Stimulated activated memory B cell treated with anti-CD40 and anti-IgM and Interleukin-4, amounts not matched to agents 10 μg/mL and 1 μg/mL and 100 μg/mL, for 72 hours (primary cell): ENCODE measurements at regions not wholly inside any gene's neighbourhood (a gene's known extent, or its start where the extent isn't known, plus 50 kb on each side); places are given as distances from the start of the nearest gene placed in this dataset.

Experiments
- ATAC-seq: fragments of 150-1000 bp; cut with Tn5 transposase; 2 replicates; pipeline ENCODE4 v1.10.0; 2021
- H3K27ac Mint-ChIP-seq: one replicate; pipeline ENCODE4 v1.8.0; 2022; ENCODE audit warnings: mild to moderate bottlenecking, mixed read lengths
- H3K27me3 Mint-ChIP-seq: one replicate; pipeline ENCODE4 v1.8.0; 2022; ENCODE audit warnings: mixed read lengths
- H3K36me3 Mint-ChIP-seq: one replicate; pipeline ENCODE4 v1.8.0; 2022; ENCODE audit warnings: mixed read lengths
- H3K4me1 Mint-ChIP-seq: one replicate; pipeline ENCODE4 v1.8.0; 2022; ENCODE audit warnings: mixed read lengths
- H3K4me3 Mint-ChIP-seq: one replicate; pipeline ENCODE4 v1.8.0; 2022; ENCODE audit warnings: mild to moderate bottlenecking, moderate library complexity, mixed read lengths
- H3K9me3 Mint-ChIP-seq: one replicate; pipeline ENCODE4 v1.8.0; 2022; ENCODE audit warnings: mixed read lengths

DNA sequence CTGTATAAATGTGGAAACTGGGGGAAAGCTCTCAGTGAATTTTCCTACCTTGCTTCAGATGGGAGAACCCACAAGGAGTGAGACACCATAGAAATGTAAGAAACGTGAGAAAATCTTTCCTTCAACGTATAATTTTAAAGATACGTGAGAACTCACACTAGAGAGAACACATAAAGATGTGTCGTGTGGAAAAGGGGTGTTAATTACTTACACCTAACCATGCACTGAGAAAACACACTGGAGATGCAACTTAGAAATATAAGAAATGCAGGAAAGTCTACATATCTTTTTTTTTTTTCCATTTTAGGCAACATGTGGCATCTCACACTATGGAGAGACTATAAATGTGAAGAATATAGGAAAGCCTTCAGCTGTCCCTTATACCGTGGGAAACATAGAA, 352.9 kb upstream of the NETO1 start:
- no peak for ATAC-seq
- Mint-ChIP-seq H3K27me3 (no peaks in the 10 kb centered on the region), H3K27ac (no peak overlapping the region), H3K36me3 (no peaks in the 10 kb centered on the region), H3K9me3 (peaks cover 12% of the 10 kb centered on the region), H3K4me3 (no peak overlapping the region), H3K4me1 (no peaks in the 10 kb centered on the region)

DNA sequence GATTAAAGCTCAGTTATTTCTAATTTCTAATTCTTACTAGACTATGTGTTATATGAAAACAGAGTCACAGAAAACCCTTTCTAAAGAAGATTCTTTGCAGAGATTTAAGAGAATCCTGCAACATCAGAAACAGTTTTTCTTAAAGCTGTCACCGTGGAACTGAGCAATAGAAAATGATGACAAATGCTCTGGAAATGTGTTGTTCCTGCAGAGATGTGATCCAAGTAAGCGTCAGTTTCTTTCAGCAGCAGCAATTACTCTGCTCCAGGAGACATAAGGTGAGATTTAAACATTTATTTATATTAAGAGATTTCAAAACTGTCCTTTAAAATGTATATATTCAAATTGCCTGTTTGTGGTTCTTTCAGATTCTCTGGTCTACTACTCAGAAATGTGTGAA, 350.5 kb upstream of the NETO1 start:
- Mint-ChIP-seq H3K9me3 (peaks cover 12% of the 10 kb centered on the region), H3K36me3 (no peaks in the 10 kb centered on the region), H3K4me1 (no peaks in the 10 kb centered on the region), H3K27ac (no peak overlapping the region), H3K4me3 (no peak overlapping the region), H3K27me3 (no peaks in the 10 kb centered on the region)
- ATAC-seq: no peak

DNA sequence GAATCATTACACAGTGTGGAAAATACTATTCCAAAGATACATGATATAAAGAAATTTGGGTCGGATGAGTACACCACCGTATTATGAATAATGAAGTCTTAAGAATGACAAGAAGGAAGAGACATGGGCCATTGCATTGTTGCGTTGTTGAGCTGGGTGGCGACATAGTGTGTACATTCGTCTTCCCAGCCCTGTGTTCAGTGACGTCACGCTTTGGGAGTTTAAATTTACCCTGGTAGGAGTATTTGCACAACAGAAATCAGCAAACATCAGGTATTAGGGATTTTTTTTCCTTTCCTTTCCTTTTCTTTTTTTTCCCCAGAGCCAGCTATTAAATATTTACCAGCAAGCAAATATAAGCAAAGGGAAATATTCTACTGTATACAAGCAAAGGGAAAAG, 347.2 kb upstream of the NETO1 start:
- Mint-ChIP-seq H3K36me3 (no peaks in the 10 kb centered on the region), H3K4me1 (no peaks in the 10 kb centered on the region), H3K27ac (no peak overlapping the region), H3K4me3 (no peak overlapping the region), H3K27me3 (no peaks in the 10 kb centered on the region), H3K9me3 (peaks cover 9% of the 10 kb centered on the region)
- no peak for ATAC-seq

DNA sequence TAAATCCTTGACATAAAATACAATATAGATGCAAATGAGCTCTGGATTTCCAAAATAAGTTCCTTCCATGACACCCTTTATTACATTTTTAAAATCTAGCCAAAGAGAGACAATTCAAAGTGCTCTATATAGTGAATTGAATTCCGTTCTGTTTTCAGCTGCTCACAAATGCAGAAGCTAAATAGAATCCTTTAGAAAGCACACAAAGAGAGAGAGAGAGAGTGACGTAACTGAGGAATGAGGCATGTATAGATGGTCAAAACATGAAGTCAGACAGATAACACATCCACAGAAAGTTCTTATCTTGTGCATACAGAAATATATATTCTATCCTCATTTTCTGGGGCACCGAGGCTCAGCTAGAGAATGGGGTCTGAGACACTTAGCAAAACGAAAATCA, 344.7 kb upstream of the NETO1 start:
- H3K27ac Mint-ChIP-seq: no peak overlapping the region
- no peak overlapping the region for H3K4me3 Mint-ChIP-seq
- no peaks in the 10 kb centered on the region for H3K27me3 Mint-ChIP-seq
- peaks cover 3% of the 10 kb centered on the region for H3K9me3 Mint-ChIP-seq
- ATAC-seq: no peak
- no peaks in the 10 kb centered on the region for H3K4me1 Mint-ChIP-seq
- H3K36me3 Mint-ChIP-seq: no peaks in the 10 kb centered on the region

DNA sequence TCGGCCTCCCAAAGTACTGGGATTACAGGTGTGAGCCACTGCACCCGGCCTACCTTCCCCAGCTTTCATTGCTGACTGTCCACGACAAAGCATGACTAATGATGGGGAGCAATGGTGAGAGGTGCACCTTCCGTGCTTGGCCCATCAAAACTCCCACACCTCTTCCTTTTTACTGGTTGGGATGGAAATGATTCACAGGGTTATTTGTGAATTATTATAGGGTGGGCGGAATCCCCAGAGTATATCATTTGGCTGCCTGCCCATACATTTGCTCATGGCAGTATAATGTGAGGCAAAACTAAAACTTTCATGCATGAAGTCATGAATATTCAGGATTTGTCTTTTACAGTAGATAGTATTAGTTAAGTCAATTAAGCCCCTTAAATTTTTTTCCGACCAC, 334.2 kb upstream of the NETO1 start:
- no peak overlapping the region for H3K27ac Mint-ChIP-seq
- no peaks in the 10 kb centered on the region for H3K36me3 Mint-ChIP-seq
- H3K4me1 Mint-ChIP-seq: no peaks in the 10 kb centered on the region
- H3K9me3 Mint-ChIP-seq: no peaks in the 10 kb centered on the region
- no peak for ATAC-seq
- no peaks in the 10 kb centered on the region for H3K27me3 Mint-ChIP-seq
- no peak overlapping the region for H3K4me3 Mint-ChIP-seq

DNA sequence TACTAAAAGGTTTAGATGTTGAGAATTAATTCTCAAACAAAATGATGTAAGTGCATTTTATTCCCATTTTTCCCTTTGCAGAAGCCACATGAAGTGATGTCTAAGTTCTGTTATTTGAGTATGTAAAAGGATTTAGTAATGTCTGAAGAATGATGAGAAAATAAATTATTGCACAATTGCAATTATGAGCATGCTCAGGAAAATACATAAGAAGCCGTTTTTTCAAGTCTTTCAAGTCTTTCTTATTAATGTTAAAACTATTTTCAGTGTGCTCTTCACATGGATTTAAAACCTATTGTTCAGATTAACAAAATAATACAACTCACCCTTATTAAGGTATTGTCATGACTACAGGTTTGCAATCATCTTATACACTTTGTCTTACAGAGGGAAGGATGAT, 331.4 kb upstream of the NETO1 start:
- H3K4me3 Mint-ChIP-seq: no peak overlapping the region
- no peak for ATAC-seq
- no peaks in the 10 kb centered on the region for H3K4me1 Mint-ChIP-seq
- no peaks in the 10 kb centered on the region for H3K36me3 Mint-ChIP-seq
- H3K9me3 Mint-ChIP-seq: no peaks in the 10 kb centered on the region
- H3K27ac Mint-ChIP-seq: no peak overlapping the region
- no peaks in the 10 kb centered on the region for H3K27me3 Mint-ChIP-seq

DNA sequence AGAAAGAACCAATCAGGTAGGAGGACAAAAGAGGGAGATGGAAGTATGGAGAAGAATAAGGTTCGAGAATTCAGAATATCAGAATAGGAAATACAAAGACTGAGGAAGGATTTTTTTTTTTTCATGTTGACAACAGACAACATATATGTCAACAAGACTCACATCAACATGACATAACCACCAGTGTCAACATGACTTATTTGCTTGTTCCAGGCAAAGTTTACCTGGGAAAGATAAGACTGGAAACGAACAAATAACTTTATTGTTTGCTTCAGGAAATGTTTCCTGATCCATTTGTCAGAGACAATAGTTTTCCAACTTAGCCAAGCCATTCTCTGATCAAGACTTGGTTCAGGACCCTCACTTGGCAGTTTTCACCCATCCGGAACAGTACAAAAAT, 321.9 kb upstream of the NETO1 start:
- Mint-ChIP-seq H3K27ac (no peak overlapping the region), H3K4me3 (no peak overlapping the region), H3K4me1 (no peaks in the 10 kb centered on the region), H3K9me3 (peaks cover 8% of the 10 kb centered on the region), H3K36me3 (no peaks in the 10 kb centered on the region), H3K27me3 (no peaks in the 10 kb centered on the region)
- no peak for ATAC-seq

DNA sequence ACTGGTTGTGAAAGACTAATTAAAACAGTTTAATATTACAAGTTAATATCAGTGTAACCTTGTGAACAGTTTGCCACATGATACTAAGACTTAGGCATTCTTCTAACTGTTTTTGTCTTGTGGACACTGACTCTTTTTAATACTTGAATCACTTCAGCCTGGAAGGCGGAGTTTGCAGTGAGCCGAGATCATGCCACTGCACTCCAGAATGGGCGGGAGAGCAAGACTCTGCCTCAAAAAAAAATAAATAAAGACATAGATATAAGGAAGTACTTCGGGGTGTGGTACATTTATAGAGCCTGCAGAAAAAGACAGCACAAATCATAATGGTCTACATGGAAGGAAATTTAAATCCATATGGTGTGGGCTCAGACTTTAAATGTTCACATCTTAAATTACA, 300.4 kb upstream of the NETO1 start:
- Mint-ChIP-seq H3K9me3 (no peaks in the 10 kb centered on the region), H3K27me3 (no peaks in the 10 kb centered on the region), H3K4me1 (no peaks in the 10 kb centered on the region), H3K27ac (no peak overlapping the region), H3K36me3 (no peaks in the 10 kb centered on the region), H3K4me3 (no peak overlapping the region)
- no peak for ATAC-seq

DNA sequence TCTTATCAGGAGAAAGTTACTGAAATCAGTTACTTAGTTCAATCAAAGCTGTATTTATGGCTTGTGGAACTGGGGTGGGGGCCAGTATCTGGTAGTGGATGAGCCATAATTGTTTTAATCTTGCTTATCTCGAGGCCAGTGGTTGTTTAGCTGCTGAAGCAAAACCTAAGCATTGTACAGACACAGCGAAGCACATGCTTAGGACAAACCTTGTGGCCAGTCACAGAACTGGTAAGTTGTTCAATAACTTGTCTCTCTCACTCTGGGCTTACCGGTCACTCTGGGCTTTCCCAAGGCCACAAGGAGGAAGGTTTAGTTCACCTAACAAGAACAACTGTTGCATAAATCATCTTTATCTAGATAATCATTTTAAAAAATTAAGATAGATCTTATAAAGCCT, 296.6 kb upstream of the NETO1 start:
- ATAC-seq: no peak
- Mint-ChIP-seq H3K27ac (no peak overlapping the region), H3K4me1 (no peaks in the 10 kb centered on the region), H3K4me3 (no peak overlapping the region), H3K27me3 (no peaks in the 10 kb centered on the region), H3K36me3 (no peaks in the 10 kb centered on the region), H3K9me3 (no peaks in the 10 kb centered on the region)

DNA sequence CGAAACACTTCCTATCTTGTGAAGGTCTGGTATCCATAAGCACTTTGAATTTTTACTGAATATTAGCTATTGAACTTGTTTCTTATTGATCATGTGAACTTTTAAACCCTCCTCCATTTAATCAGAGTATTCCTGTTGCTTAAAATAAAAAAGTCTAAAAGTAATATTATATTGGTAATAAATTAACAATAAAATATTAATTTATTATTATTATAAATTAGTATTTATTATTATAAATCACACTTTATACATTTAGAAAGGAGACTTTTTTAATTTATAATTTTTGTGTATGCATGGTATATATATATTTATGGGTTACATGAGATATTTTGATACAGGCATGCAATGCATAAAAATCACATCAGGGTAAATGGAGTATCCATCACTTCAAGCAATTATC, 295.4 kb upstream of the NETO1 start:
- no peak for ATAC-seq
- Mint-ChIP-seq H3K4me1 (no peaks in the 10 kb centered on the region), H3K9me3 (no peaks in the 10 kb centered on the region), H3K27ac (no peak overlapping the region), H3K4me3 (no peak overlapping the region), H3K27me3 (no peaks in the 10 kb centered on the region), H3K36me3 (no peaks in the 10 kb centered on the region)

DNA sequence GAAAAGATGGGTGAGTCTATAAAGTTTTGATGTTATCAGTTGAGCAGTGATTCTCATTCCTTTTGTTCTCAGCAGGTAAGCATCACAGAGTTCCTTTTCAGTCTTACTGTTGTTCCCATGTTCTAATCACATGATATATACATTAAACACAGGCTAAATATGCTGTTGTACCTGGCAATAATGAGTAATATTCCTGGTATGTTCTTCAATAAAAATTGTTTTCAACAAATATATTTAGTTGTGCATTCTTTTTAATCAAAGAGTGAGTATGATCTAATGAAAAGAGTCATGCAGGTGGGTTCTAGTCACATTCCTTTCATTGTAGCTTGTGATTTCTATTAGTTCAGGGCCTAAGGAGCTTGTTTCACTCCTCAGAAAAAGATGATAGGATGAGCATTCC, 288.3 kb upstream of the NETO1 start:
- no peaks in the 10 kb centered on the region for H3K36me3 Mint-ChIP-seq
- no peaks in the 10 kb centered on the region for H3K9me3 Mint-ChIP-seq
- H3K27me3 Mint-ChIP-seq: no peaks in the 10 kb centered on the region
- no peak overlapping the region for H3K27ac Mint-ChIP-seq
- H3K4me3 Mint-ChIP-seq: no peak overlapping the region
- ATAC-seq: no peak
- H3K4me1 Mint-ChIP-seq: no peaks in the 10 kb centered on the region

DNA sequence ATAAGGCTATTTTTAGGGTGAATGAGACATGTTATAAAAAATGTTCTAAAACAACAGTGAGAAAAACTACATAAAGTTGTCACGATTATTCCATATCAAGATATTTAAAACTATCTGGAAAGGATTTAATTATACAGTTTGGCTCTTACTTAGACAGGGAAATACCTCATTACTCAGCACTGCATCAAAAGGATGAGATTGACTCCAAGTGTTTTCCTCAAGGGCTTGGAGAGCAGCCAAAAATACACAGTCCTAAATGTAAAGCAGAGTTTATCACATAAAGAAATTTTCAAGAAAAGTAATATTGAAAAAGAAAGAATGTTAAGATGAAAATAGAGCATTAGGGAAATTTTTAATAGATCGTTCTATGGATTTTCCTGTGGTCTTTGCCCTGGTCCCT, 285.5 kb upstream of the NETO1 start:
- Mint-ChIP-seq H3K4me3 (no peak overlapping the region), H3K9me3 (no peaks in the 10 kb centered on the region), H3K27ac (no peak overlapping the region), H3K27me3 (no peaks in the 10 kb centered on the region), H3K4me1 (no peaks in the 10 kb centered on the region), H3K36me3 (no peaks in the 10 kb centered on the region)
- ATAC-seq: no peak

DNA sequence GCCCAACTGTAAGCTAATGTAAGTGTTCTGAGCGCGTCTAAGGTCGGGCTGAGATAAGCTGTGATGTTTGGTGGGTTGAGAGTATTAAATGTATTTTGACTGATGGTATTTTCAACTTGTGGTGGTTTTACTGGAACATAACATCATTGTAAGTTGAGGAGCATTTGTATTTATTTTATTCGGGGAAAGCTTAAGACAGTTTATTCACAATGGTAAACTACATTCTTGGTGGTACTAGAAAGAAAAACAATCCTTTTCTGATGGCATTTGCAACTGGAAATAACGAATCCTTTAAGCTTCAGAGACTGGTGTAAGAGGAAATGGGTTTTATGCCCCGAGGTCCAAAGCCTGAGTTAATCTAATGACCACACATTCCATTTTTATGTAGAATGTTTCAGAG, 283.3 kb upstream of the NETO1 start:
- Mint-ChIP-seq H3K27me3 (no peaks in the 10 kb centered on the region), H3K27ac (no peak overlapping the region), H3K4me1 (no peaks in the 10 kb centered on the region), H3K9me3 (no peaks in the 10 kb centered on the region), H3K4me3 (no peak overlapping the region), H3K36me3 (no peaks in the 10 kb centered on the region)
- no peak for ATAC-seq

DNA sequence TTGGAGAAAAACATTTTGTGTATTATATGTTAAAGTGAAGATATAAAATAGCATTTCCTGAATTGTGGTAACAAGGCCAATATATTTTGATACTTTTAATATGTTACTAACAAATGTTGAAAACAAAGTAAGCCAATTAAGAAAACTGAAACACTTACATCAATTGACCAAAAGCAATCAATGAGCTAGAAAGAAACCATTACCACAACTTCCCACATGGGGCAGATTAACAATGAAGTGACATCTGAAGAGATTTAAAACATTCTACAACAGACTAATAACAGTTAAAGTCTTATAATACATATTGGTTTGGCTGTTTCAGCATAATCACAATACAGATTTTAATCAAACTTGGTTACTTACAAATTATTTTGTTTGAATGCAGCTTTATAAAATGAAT, 282.4 kb upstream of the NETO1 start:
- Mint-ChIP-seq H3K27ac (no peak overlapping the region), H3K27me3 (no peaks in the 10 kb centered on the region), H3K9me3 (no peaks in the 10 kb centered on the region), H3K36me3 (no peaks in the 10 kb centered on the region), H3K4me1 (no peaks in the 10 kb centered on the region), H3K4me3 (no peak overlapping the region)
- ATAC-seq: no peak

DNA sequence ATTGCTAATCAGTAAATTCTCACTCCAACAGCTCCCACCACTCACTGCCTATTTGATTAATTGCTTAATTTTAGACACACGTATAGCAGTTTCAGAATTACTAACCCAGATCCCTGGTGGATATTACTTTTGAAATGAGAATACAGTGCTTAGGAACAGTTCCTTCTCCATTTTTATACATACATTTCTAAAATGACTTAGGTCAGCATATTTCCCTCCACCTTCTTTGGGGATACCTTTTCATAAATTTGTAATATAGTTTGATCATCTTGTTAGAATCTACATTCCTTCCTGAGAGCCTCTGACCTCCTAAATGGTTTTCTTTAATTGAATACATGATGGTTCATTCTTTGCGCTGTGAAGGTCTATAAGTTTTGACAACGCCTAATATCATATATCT, 279.8 kb upstream of the NETO1 start:
- no peak for ATAC-seq
- Mint-ChIP-seq H3K4me3 (no peak overlapping the region), H3K27ac (no peak overlapping the region), H3K9me3 (no peaks in the 10 kb centered on the region), H3K36me3 (no peaks in the 10 kb centered on the region), H3K4me1 (no peaks in the 10 kb centered on the region), H3K27me3 (no peaks in the 10 kb centered on the region)

DNA sequence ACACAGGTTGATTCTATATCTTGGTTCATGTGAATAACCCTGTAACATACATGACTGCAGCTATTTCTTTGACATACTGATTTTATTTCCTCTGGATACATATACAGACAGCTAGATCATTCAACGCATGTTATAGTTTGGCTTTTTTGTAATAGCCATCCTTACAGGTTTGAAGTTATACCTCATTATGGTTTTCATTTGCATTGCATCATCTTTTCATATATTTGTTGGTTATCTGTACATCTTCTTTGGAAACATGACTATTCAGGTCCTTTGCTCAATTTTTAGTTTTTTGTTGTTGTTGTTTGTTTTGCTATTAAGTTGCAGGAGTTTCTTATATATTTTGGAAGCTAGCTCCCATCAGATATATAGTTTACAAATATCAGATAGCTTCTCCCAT, 276.2 kb upstream of the NETO1 start:
- Mint-ChIP-seq H3K27ac (no peak overlapping the region), H3K9me3 (no peaks in the 10 kb centered on the region), H3K27me3 (no peaks in the 10 kb centered on the region), H3K4me1 (no peaks in the 10 kb centered on the region), H3K36me3 (no peaks in the 10 kb centered on the region), H3K4me3 (no peak overlapping the region)
- no peak for ATAC-seq

DNA sequence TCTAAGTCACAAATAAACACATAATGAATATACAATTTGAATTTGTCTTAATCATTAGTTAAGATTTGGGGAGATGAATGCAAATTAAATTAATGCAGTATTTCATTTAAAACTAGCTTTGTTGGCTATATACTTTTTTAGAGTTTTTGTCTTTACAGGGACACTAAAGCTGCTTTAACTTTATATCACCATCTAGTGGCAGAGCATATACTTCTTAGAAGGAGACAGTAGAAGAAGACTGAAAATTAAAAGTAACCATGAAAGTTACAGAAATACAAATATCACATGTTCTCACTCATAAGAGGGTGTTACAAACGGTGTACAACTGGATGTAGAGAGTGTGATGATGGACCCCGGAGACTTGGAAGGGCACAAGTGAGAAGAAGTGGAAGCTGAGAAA, 268.3 kb upstream of the NETO1 start:
- ATAC-seq: no peak
- no peak overlapping the region for H3K27ac Mint-ChIP-seq

More for the DNA sequence above, 268.3 kb upstream of the NETO1 start:
- no peak overlapping the region for H3K4me3 Mint-ChIP-seq
- no peaks in the 10 kb centered on the region for H3K36me3 Mint-ChIP-seq
- no peaks in the 10 kb centered on the region for H3K27me3 Mint-ChIP-seq
- H3K9me3 Mint-ChIP-seq: peaks cover 4% of the 10 kb centered on the region
- H3K4me1 Mint-ChIP-seq: peaks cover 6% of the 10 kb centered on the region
